Urinary bladder (tissue), 3 donors: ENCODE measurements at regions not wholly inside any gene's neighbourhood (a gene's known extent, or its start where the extent isn't known, plus 50 kb on each side); places are given as distances from the start of the nearest gene placed in this dataset.
"Not testable (repeated sequence)": the region's sequence is repeated elsewhere in the genome, so short reads cannot be mapped to it uniquely, and the experiment has no call there.

Source experiments
- DNase-seq: peaks from one replicate; pipeline ENCODE4 v3.0.0-alpha.2; 2015; ENCODE audit errors: extremely low spot score
- H3K27ac ChIP-seq: one replicate; pipeline ENCODE4 v1.5.1; 2013; ENCODE audit warnings: low read depth, mild to moderate bottlenecking, moderate library complexity
- H3K36me3 ChIP-seq: one replicate; pipeline ENCODE4 v1.6.1; 2013; ENCODE audit warnings: mild to moderate bottlenecking, moderate library complexity; ENCODE audit not compliant: insufficient read depth
- H3K4me1 ChIP-seq: one replicate; pipeline ENCODE4 v1.6.1; 2013; ENCODE audit warnings: mild to moderate bottlenecking, moderate library complexity; ENCODE audit not compliant: insufficient read depth
- H3K4me3 ChIP-seq: one replicate; pipeline ENCODE4 v1.5.1; 2013; ENCODE audit warnings: low read depth, low read length
- WGBS: extraction: QIAGEN DNeasy Blood & Tissue Kit; methylation state at CpG from one replicate; pipeline ENCODE4 v1.1.7; 2013; 5-methylcytosine and 5-hydroxymethylcytosine counted together
- donor health status: healthy with polysubstance abuse.
- donor health status: healthy.

GRCh38 chr1:91594383-91595055 lies 93.9 kb downstream of the CDC7 start:
- Histone ChIP-seq H3K4me1 (no peaks in the 10 kb centered on the region), H3K27ac (no peak overlapping the region), H3K4me3 (no peak overlapping the region), H3K36me3 (no peaks in the 10 kb centered on the region)
- WGBS = 54% methylated on average over 11 of the region's 11 CpGs
- DNase-seq = no peak

DNA sequence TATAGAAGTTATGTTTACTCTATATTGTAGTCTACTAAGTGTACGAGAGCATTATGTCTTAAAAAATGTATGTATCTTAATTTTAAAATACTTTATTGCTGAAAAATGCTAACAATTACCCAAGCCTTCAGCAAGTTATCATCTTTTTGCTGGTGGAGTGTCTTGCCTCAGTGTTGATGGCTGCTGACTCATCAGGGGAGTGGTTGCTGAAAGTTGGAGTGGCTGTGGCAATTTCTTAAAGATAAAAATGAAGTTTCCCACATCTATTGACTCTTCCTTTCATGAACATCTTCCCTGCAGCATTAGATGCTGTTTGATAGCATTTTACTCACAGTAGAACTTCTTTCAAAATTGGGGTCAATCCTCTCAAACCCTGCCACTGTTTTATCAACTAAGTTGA lies 95.8 kb downstream of the CDC7 start:
- Histone ChIP-seq H3K27ac (no peak overlapping the region), H3K4me3 (no peak overlapping the region), H3K36me3 (no peaks in the 10 kb centered on the region), H3K4me1 (no peaks in the 10 kb centered on the region)
- 91% methylated on average over 1 of the region's 1 CpG for WGBS
- no peak for DNase-seq

- DNase-seq = no peak
- H3K4me3 ChIP-seq = no peak overlapping the region
- H3K36me3 ChIP-seq = no peaks in the 10 kb centered on the region
- 93% methylated on average over 2 of the region's 2 CpGs for WGBS
- no peaks in the 10 kb centered on the region for H3K4me1 ChIP-seq
- no peak overlapping the region for H3K27ac ChIP-seq
These were observed 96.6 kb downstream of the CDC7 start for GRCh38 chr1:91597215-91597614.

DNA sequence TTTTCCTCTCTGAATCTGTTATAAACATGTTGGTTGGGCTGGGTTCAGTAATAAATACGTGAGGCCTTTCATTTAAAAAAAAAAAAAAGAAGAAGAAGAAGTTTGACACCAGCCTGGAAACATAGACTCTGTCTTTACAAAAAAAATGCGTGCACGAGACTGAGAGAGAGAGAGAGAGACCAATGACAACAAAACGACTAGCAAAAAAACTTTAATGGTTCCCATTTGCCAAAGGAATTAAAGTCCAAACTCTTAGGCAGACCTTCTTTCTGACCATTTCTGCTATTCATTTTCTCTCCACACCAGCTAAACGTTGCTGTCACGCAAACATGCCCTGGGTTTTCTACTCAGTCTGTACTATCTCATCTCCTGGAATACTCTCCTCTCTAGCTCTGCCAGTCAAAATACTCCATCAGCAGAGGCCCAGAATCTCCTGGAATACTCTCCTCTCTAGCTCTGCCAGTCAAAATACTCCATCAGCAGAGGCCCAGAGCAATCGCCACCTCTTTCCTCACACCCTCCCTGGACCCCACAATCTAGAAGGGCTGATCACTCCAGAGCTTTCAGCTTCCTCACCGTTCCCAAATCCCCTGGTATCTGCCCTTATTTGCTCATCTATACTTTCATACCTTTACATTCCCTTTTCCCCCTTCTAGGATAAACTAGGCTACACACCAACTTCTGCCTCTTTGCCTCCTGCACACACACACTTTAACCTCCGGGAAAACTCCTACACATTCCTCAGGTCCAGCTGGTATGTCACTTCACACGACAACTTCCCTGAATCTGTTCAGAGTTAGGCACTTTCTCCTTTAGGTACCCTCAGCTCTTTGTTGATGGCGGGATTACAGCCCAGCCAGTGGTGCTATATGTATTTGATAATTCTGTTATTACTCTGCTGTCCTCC lies 100.0 kb downstream of the CDC7 start:
- DNase-seq = no peak
- Histone ChIP-seq H3K4me3 (no peak overlapping the region), H3K27ac (no peak overlapping the region), H3K36me3 (no peaks in the 10 kb centered on the region), H3K4me1 (no peaks in the 10 kb centered on the region)
- 48% methylated on average over 11 of the region's 11 CpGs for WGBS

- no peak for DNase-seq
- H3K4me3 ChIP-seq = no peak overlapping the region
- H3K4me1 ChIP-seq = no peaks in the 10 kb centered on the region
- WGBS = 67% methylated on average over 12 of the region's 12 CpGs
- H3K36me3 ChIP-seq = no peaks in the 10 kb centered on the region
- no peak overlapping the region for H3K27ac ChIP-seq
These were observed 101.1 kb downstream of the CDC7 start for GRCh38 chr1:91601554-91602376.

DNA sequence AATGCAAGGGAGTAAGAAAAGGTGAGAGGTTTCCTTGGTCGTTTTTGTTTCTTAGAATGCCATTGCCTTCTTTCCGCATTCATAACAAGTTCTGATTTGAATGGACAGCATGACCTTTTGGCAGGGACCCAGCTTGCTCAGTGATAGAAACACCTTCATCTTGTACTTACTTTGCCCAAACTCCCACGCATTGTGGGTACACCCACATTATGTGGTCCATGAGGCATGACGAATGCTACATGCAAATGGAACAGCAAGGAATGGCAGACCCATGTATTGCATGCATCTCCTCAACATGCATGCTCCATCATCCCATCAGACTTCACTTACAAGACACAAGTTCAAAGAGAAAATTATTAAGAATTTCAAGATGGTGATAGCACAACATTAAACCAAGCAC lies 102.8 kb downstream of the CDC7 start:
- no peak overlapping the region for H3K27ac ChIP-seq
- no peak overlapping the region for H3K4me3 ChIP-seq
- 95% methylated on average over 4 of the region's 4 CpGs for WGBS
- no peak for DNase-seq
- no peaks in the 10 kb centered on the region for H3K4me1 ChIP-seq
- no peaks in the 10 kb centered on the region for H3K36me3 ChIP-seq

DNA sequence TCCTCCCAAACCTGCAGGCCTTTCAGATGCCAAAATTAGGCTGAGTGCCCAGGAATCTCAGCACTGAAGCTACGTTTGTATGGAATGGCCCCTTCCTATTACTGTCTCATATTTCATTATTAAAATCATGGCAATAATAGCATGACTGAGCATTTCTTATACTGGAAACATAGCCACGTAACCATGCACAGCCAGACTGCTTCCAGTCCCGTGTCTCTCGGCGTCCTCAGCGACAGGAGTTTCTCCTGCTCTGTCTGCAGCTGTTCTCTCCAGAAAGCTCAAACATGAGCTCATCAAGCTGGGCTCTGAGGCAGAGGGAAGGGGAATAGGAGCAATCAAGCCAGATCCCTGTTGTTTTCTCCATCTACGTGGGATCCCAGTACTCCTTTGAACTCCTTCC lies 104.0 kb downstream of the CDC7 start:
- DNase-seq = no peak
- Histone ChIP-seq H3K4me3 (no peak overlapping the region), H3K4me1 (no peaks in the 10 kb centered on the region), H3K27ac (no peak overlapping the region), H3K36me3 (no peaks in the 10 kb centered on the region)
- WGBS = 27% methylated on average over 7 of the region's 7 CpGs

GRCh38 chr1:91605566-91605965 lies 104.9 kb downstream of the CDC7 start:
- H3K36me3 ChIP-seq = no peaks in the 10 kb centered on the region
- 55% methylated on average over 3 of the region's 3 CpGs for WGBS
- no peaks in the 10 kb centered on the region for H3K4me1 ChIP-seq
- no peak overlapping the region for H3K27ac ChIP-seq
- no peak overlapping the region for H3K4me3 ChIP-seq
- DNase-seq = no peak

DNA sequence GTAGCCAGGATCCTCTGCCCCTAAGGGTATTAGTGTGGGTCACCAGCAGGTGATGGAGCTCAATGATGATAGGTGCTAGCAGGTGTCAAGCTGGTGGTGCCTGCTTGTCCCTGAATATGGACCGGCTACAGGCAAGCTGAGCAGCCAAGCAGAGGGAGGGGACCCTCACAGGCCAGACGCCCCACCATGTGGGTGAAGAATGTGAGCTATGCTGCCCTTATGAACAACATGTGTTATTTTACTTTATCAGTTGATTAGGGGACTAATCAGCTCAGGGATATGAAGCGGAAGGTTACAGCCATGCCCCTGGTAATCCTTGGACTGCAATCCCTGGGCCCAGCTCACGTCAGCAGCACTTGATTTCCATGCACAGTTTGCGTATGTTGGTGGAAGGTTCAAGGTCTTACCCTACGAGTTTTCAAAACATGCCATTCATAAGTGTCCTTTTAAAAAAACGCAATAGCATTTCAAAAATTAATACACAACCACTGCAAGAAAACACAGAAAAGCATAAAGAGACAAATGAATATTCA lies 106.0 kb downstream of the CDC7 start:
- DNase-seq = no peak

DNA sequence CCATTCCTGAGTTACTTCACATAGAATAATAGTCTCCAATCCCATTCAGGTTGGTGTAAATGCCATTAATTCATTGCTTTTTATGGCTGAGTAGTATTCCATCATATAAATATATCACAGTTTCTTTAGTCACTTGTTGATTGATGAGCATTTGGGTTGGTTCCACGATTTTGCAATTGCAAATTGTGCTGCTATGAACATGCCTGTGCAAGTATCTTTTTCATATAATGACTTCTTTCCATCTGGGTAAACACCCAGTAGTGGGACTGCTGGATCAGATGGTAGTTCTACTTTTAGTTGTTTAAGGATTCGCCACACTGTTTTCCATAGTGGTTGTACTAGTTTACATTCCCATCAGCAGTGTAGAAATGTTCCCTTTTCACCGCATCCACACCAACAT lies 107.0 kb downstream of the CDC7 start:
- H3K4me1 ChIP-seq, H3K27ac ChIP-seq, H3K36me3 ChIP-seq, DNase-seq, H3K4me3 ChIP-seq: not testable (repeated sequence)
- WGBS = 91% methylated on average over 3 of the region's 3 CpGs

More for the DNA sequence above, 106.0 kb downstream of the CDC7 start:
- no peaks in the 10 kb centered on the region for H3K36me3 ChIP-seq
- H3K27ac ChIP-seq = no peak overlapping the region
- H3K4me1 ChIP-seq = no peaks in the 10 kb centered on the region
- H3K4me3 ChIP-seq = no peak overlapping the region
- WGBS = 95% methylated on average over 7 of the region's 7 CpGs

- WGBS = 76% methylated on average over 5 of the region's 5 CpGs
- DNase-seq = no peak
- H3K27ac ChIP-seq = no peak overlapping the region
- no peak overlapping the region for H3K4me3 ChIP-seq
- no peaks in the 10 kb centered on the region for H3K36me3 ChIP-seq
- H3K4me1 ChIP-seq = no peaks in the 10 kb centered on the region
These were observed 108.2 kb downstream of the CDC7 start for GRCh38 chr1:91608876-91609275.

DNA sequence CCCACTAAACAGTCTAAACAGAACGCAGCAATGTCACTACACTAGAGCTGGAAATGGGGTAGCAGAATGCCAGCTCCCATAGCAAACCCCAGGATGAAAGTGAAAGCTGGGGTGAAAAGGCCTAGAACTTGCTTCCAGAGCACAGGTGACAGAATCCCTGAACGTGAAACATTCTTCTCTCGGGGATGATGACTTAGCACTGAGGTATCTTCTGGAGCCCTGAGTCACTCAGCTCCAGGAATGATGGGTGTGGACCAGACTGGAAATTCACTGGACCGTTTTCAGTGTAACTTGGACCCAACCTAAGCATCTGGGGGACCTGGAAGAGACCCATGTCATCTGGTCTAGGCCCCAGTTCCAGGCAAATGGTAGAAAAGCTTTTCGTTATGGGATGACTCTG lies 108.9 kb downstream of the CDC7 start:
- 85% methylated on average over 5 of the region's 5 CpGs for WGBS
- Histone ChIP-seq H3K4me3 (no peak overlapping the region), H3K4me1 (no peaks in the 10 kb centered on the region), H3K27ac (no peak overlapping the region), H3K36me3 (no peaks in the 10 kb centered on the region)
- no peak for DNase-seq

DNA sequence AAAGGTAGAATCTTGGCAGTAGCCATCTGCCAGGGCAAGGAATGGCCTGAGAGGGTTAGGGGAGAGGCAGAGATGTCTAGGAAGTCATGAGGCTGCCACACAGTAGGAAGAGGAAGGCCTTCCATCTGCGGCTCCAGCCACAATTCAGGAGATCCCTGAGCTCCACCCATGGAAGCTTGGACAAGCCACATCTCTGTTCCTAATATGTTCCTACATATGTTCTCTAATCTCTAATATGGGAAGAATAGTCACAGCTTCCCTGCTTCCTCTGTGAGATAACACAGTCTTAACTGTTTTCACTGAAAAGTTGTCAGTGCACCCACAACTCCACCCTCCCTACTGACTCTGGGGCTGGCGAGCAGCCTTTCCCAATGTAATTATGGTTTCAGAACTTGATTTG lies 109.5 kb downstream of the CDC7 start:
- no peak overlapping the region for H3K27ac ChIP-seq
- DNase-seq = no peak
- no peaks in the 10 kb centered on the region for H3K36me3 ChIP-seq
- 85% methylated on average over 2 of the region's 2 CpGs for WGBS
- H3K4me3 ChIP-seq = no peak overlapping the region
- no peaks in the 10 kb centered on the region for H3K4me1 ChIP-seq
